T-helper 17 cell (primary cell): ENCODE measurements at regions not wholly inside any gene's neighbourhood (a gene's known extent, or its start where the extent isn't known, plus 50 kb on each side); places are given as distances from the start of the nearest gene placed in this dataset.
"Not testable (repeated sequence)": the region's sequence is repeated elsewhere in the genome, so short reads cannot be mapped to it uniquely, and the experiment has no call there.

Source experiments
- ATAC-seq: fragments of 150-1000 bp; cut with Tn5 transposase; 2 replicates; pipeline ENCODE4 v1.10.0; 2021; ENCODE audit warnings: mild to moderate bottlenecking, moderate library complexity
- DNase-seq, 3 donors: peaks; one replicate each; pipeline versions ENCODE4 v3.0.0 to v3.0.0-alpha.2; 2020 to 2021
- H3K9me3 ChIP-seq: one replicate; pipeline ENCODE4 v1.7.0; 2013; ENCODE audit warnings: low read length, mild to moderate bottlenecking; ENCODE audit not compliant: control insufficient read depth, poor library complexity, severe bottlenecking
- H3K27ac Mint-ChIP-seq: one replicate; pipeline ENCODE4 v1.8.0; 2022; ENCODE audit warnings: mild to moderate bottlenecking, moderate library complexity, mixed read lengths
- H3K27me3 Mint-ChIP-seq: one replicate; pipeline ENCODE4 v1.8.0; 2022; ENCODE audit warnings: mixed read lengths
- H3K36me3 Mint-ChIP-seq: one replicate; pipeline ENCODE4 v1.8.0; 2022; ENCODE audit warnings: low read depth, mixed read lengths
- H3K4me1 Mint-ChIP-seq: one replicate; pipeline ENCODE4 v1.8.0; 2022; ENCODE audit warnings: mild to moderate bottlenecking, mixed read lengths
- H3K4me3 Mint-ChIP-seq: one replicate; pipeline ENCODE4 v1.8.0; 2022; ENCODE audit warnings: mild to moderate bottlenecking, moderate library complexity, mixed read lengths

- DNase-seq (no peak), ATAC-seq (no peak)
- Mint-ChIP-seq H3K4me1 (peaks cover 4% of the 10 kb centered on the region), H3K4me3 (no peak overlapping the region), H3K36me3 (peaks cover 9% of the 10 kb centered on the region), H3K27ac (no peak overlapping the region), H3K27me3 (peaks cover 64% of the 10 kb centered on the region)
- H3K9me3 ChIP-seq, result no peaks in the 10 kb centered on the region
Observed at GRCh38 chr15:83380059-83380458, 67.1 kb upstream of the SH3GL3 start.

DNA sequence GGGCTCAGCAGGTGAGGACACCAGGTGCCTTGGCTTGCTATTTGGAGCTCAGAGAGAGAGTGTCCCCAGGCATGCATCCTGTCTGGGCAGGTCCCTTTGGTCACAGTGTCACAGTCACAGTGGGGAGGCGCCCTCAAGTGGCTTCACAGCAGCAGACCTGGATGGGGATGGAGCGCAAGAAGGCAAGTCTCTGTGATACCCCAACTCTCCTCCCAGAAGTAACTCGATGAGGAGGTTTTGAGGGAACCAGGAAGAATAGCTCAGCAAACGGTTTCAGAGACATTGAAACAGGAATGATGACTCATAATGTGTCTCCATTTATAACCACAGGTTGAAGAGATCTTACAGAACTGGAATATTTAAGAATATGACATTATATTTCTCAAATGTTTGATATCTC, 66.5 kb upstream of the SH3GL3 start:
- Mint-ChIP-seq H3K4me1 (peaks cover 4% of the 10 kb centered on the region), H3K36me3 (peaks cover 9% of the 10 kb centered on the region), H3K27ac (no peak overlapping the region), H3K4me3 (no peak overlapping the region), H3K27me3 (peaks cover 57% of the 10 kb centered on the region)
- no peak for ATAC-seq
- no peaks in the 10 kb centered on the region for H3K9me3 ChIP-seq
- DNase-seq, result no peak

GRCh38 chr15:83383608-83384139, 63.5 kb upstream of the SH3GL3 start:
- H3K36me3 Mint-ChIP-seq, ATAC-seq, H3K27ac Mint-ChIP-seq, H3K4me1 Mint-ChIP-seq, DNase-seq, H3K4me3 Mint-ChIP-seq, H3K9me3 ChIP-seq: not testable (repeated sequence)
- peaks cover 28% of the 10 kb centered on the region for H3K27me3 Mint-ChIP-seq

- no peak for DNase-seq
- H3K4me1 Mint-ChIP-seq, result no peaks in the 10 kb centered on the region
- no peaks in the 10 kb centered on the region for H3K9me3 ChIP-seq
- no peak for ATAC-seq
- H3K27ac Mint-ChIP-seq, result no peak overlapping the region
- H3K27me3 Mint-ChIP-seq, result peaks cover 55% of the 10 kb centered on the region
- no peak overlapping the region for H3K4me3 Mint-ChIP-seq
- H3K36me3 Mint-ChIP-seq, result no peaks in the 10 kb centered on the region
Observed at GRCh38 chr15:83396101-83396500, 51.0 kb upstream of the SH3GL3 start.
